Heart left ventricle (tissue), 13 donors: ENCODE measurements at regions not wholly inside any gene's neighbourhood (a gene's known extent, or its start where the extent isn't known, plus 50 kb on each side); places are given as distances from the start of the nearest gene placed in this dataset.

Experiments
- CTCF ChIP-seq, 12 donors: fragments of 200-600 bp; sonication (generic) in 4 of 12; IDR thresholded peaks; one replicate each; pipeline versions ENCODE4 v1.5.0 to v1.8.0; 2018 to 2022; ENCODE audit warnings: antibody characterized with exemption in 12 of 12, mild to moderate bottlenecking in 5 of 12
- POLR2A ChIP-seq, 2 donors: fragments of 450-650 bp; IDR thresholded peaks; one replicate each; pipeline ENCODE4 v1.6.1; 2017; ENCODE audit warnings: antibody characterized with exemption in 2 of 2, mild to moderate bottlenecking in 2 of 2, moderate library complexity in 2 of 2
- donor health status: ischemic (EF 13 %, LVEDD 7.1; RV severe dilation, severe dysfunction).
- donor health status: DM: no; HTN: yes; CAD: no.
- donor health status: DM: no; HTN: no; CAD: no.
- donor health status: ischemic (EF 25% LVEDD 6.9; RV normal size, moderate dysfunction).
- donor health status: ischemic (EF 25% LVEDD 5.7; RV mildly dilated, moderate dysfunction).
- donor health status: ischemic (EF 35%, LVEDD 5.7; RV mildly dilated, moderate dysfunction).
- donor health status: nonischemic (EF 11% LVEDD 7.7; RV severe dilation, severe dysfunction).
- donor health status: DM: yes; HTN: yes; CAD: no.
- donor health status: PGD.
- donor health status: ischemic (EF 29% LVEDD 5.4; RV normal size, mild dysfunction).
- donor health status: nonischemic (EF 23%, LVEDD 6.1; RV moderate dilation, normal function).

- TF ChIP-seq CTCF (IDR thresholded peaks at IDR 0.05) (no peak), POLR2A (IDR thresholded peaks at IDR 0.05) (no peak)
Observed at GRCh38 chr13:99878921-99879610, 92.5 kb downstream of the ZIC5 start.
